ENCODE measurements at regions not wholly inside any gene's neighbourhood (a gene's known extent, or its start where the extent isn't known, plus 50 kb on each side); places are given as distances from the start of the nearest gene placed in this dataset.

DNA sequence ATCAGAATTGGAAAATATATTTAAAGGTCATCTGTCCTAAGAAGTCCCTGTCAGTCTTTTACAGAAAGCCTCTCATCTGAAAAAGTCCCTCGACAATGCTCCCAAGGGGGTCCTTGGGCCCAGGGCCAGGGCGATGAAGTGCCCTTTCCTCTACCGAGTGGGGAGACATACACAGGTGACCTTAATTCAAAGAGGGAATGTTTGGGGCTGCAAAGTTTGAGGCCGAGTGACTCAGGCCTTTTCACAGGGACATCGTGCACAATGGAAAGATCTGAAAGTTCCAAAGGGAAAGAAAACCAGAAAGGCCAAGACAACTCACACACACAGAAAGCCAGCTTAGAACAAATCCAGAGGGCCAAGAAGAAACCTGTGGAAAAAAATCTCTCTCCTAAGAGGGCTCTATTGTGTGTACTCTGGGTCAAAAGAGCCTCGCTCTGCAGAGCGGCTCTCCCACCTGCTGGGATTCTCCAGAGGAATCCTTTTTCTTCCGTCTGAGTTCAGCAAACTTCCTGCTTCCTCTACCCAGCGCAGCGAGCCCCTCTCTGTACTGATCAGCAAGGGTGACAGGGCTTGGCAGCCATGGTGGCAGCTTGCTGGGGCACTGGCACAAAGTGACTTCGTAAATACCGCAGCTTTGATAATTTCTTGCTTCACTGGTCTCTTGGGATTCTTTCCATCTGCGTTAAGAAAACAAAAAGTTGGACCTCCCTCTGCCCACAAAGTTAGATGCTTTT is 259.1 kb downstream of the OPA1 start:
- DNase-seq = no peak

- no peak for DNase-seq
Observed at GRCh38 chr3:193852901-193853300, 259.9 kb downstream of the OPA1 start.

GRCh38 chr3:193853511-193854219 is 260.7 kb downstream of the OPA1 start:
- DNase-seq = no peak

- no peak for DNase-seq
Observed at GRCh38 chr3:193857996-193858395, 265.0 kb downstream of the OPA1 start.

DNA sequence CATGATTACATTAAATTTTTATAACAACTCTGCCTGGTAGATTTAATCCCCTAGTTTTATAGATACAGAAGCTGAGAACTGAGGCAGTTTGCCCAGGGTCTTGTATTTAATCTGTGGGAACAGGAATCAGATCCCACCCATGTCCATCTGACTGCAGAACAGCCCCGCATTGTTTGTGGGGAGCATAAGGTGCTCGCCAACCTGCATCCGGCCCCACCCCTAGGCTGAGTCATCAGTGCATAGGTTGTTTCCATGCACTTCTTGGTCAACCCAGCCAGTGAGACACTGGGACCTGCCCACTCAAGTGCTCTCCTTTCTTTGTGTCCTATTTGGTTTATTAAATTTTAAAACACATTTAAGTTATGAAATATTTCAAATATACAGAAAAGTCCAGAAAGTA is 266.2 kb downstream of the OPA1 start:
- no peak for DNase-seq

- no peak for DNase-seq
Observed at GRCh38 chr3:193861012-193861411, 268.0 kb downstream of the OPA1 start.

GRCh38 chr3:193862843-193863242 is 269.8 kb downstream of the OPA1 start:
- DNase-seq = no peak

DNA sequence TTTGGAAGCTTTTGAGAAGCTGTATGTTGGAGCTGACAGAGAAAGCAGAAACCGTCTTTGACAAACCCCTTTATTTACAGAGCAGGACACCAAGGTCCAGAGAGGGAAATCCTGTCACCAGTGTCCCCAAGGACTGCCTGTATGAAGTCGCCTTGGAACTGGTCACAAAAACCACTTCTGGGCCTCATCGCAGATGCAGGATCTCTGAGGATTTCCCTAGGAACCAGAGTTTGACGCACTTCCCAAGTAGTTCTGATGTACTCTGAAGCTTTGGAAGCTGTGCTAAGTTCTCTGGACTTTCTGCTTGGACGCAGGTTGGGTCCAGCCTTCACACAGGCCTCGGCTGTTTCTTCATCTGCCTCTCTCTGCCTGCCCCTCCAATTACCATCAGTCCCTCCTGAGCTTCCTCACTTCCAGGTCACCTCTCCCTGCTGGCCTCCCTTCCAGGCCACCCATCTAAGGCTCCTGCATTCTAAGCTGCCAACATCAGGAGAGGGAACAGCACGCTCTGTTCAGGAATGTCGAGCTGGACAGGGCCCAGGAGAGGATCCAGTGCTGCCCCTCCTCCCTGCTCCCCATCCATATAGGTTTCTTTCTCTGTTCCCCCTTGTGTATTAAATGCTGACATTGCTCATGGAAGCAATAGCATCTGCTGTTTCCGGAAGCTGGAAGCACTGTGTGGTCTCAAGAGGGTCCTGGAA is 270.8 kb downstream of the OPA1 start:
- DNase-seq = no peak

DNA sequence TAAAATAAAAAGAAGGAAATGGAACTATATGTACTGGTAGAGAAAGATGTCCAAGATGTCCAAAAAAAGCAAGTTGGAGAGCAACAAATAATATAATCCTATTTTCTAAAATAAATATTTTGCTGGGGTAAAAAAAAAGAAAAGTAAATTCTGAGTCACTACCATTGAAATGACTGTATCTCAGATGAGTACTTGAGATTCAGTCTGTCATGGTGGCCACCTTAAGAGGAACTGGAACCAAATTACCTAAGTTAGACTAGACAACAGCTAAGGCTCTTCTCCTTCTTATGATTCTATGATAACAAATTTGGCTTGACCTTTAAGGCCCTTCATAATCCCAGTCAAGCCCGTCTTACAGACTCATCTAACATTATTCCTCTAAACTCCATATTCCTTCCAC is 270.6 kb upstream of the HES1 start:
- DNase-seq = no peak

GRCh38 chr3:193865896-193866480 is 270.0 kb upstream of the HES1 start:
- DNase-seq = no peak

DNA sequence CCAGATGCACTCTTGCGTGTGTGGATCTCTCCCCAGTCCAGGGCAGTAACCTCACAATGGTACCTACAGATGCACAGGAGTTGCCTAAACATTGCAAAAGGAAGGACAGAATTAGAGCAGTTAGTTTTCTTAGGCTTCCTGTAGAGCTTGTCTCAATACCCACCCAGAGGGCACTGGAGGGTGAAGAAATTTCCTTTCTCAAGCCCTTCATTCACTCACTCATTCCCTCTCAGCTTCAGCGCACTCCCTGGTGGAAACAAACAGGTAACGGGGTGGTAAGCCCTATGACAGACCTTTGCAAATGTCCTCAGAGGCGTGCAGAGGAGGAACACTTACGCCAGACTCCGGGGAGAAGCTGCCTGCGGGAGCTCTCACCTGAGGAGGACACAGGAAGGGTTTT is 267.4 kb upstream of the HES1 start:
- DNase-seq = no peak

- no peak for DNase-seq
Observed at GRCh38 chr3:193869221-193870201, 266.4 kb upstream of the HES1 start.

DNA sequence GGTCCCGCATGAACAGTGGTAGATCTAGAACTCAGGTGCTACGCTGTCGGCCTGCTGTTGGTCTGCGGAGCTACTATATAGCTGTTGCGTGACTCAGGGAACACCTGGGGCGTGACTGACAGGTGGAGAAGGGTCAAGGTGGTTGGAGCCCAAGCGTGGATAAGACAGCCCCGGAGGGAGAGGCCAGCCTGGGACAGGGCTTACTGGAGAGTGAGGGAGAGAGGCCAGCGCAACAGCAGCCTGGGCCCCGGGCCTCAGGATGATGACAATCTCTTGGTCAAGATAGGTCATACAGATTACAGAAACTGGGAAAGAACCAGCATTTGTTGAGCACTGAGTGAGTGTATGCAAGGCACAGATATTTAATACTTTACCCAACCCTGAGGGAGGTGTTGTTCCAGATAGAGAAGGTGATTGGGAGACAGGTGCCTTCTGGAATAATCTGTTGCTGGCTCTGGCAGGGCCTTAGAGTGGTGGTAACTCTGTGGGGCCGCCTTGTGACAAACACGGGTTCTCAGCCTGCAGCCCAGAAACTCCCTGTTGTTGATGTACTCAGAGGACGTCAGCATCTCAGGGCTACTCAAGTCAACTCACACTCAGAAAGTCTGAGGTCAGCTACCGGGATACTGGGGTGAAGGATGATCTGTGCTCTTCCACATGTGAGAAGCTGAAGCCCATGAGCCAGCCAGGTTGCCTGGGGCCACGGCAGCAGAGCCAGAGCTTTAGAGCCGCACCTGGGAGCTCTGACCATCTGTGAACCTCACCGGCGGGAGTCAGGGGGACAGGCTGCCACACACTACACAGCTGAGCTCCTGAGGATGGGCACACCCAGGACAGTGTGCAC is 265.4 kb upstream of the HES1 start:
- DNase-seq = no peak

DNA sequence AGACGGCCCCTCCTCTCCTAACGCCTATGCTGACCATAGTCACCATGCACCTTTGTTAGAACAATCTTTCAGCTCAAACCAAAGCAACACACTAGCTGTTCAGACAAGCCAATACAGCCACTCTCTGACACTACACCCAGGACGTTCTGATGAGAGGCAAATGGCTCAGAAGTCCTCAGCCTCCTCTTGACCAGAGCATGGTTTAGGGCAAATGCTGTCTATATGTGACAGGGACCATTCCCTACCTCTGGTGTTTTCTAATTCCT is 264.8 kb upstream of the HES1 start:
- DNase-seq = no peak

GRCh38 chr3:193872265-193872753 is 263.6 kb upstream of the HES1 start:
- DNase-seq = no peak

GRCh38 chr3:193873426-193874201 is 262.3 kb upstream of the HES1 start:
- DNase-seq = no peak

GRCh38 chr3:193874512-193874911 is 261.4 kb upstream of the HES1 start:
- no peak for DNase-seq

GRCh38 chr3:193874997-193875593 is 260.9 kb upstream of the HES1 start:
- DNase-seq = no peak

- no peak for DNase-seq
Observed at GRCh38 chr3:193875601-193876321, 260.2 kb upstream of the HES1 start.
